Lower leg skin (tissue), 3 donors: ENCODE measurements at regions not wholly inside any gene's neighbourhood (a gene's known extent, or its start where the extent isn't known, plus 50 kb on each side); places are given as distances from the start of the nearest gene placed in this dataset.
"Not testable (repeated sequence)": the region's sequence is repeated elsewhere in the genome, so short reads cannot be mapped to it uniquely, and the experiment has no call there.

Experiments used
- POLR2A ChIP-seq, 2 donors: fragments of 450-650 bp; IDR thresholded peaks; one replicate each; pipeline ENCODE4 v1.6.1; 2016 to 2017; ENCODE audit warnings: antibody characterized with exemption in 2 of 2, mild to moderate bottlenecking in 1 of 2, moderate library complexity in 1 of 2
- TF ChIP-seq, protein P1 (sequence below), 3 donors: fragments of 450-650 bp; IDR thresholded peaks; one replicate each; pipeline ENCODE4 v1.5.1; 2016; ENCODE audit warnings: antibody characterized with exemption in 3 of 3, mild to moderate bottlenecking in 3 of 3, moderate library complexity in 2 of 3

DNA sequence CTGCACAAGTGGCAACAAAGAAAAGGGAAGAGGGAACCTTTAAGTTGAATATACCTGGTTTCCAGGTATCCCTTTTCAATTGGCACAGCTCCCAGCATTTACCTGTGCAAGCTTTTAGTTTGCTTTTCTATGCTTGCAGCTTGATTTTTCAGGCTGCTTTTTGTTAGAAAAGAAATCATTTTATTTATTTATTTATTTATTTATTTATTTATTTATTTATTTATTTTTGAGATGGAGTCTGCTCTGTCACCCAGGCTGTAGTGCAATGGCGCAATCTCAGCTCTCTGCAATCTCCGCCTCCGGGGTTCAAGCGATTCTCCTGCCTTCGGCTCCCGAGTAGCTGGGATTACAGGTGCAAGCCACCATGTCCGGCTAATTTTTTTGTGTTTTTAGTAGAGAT lies 587.1 kb downstream of the KCNT2 start:
- TF ChIP-seq, protein P1, sequence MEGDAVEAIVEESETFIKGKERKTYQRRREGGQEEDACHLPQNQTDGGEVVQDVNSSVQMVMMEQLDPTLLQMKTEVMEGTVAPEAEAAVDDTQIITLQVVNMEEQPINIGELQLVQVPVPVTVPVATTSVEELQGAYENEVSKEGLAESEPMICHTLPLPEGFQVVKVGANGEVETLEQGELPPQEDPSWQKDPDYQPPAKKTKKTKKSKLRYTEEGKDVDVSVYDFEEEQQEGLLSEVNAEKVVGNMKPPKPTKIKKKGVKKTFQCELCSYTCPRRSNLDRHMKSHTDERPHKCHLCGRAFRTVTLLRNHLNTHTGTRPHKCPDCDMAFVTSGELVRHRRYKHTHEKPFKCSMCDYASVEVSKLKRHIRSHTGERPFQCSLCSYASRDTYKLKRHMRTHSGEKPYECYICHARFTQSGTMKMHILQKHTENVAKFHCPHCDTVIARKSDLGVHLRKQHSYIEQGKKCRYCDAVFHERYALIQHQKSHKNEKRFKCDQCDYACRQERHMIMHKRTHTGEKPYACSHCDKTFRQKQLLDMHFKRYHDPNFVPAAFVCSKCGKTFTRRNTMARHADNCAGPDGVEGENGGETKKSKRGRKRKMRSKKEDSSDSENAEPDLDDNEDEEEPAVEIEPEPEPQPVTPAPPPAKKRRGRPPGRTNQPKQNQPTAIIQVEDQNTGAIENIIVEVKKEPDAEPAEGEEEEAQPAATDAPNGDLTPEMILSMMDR (IDR thresholded peaks at IDR 0.05) = not testable (repeated sequence)
- TF ChIP-seq POLR2A (IDR thresholded peaks at IDR 0.05) = not testable (repeated sequence)
